ENCODE measurements at regions not wholly inside any gene's neighbourhood (a gene's known extent, or its start where the extent isn't known, plus 50 kb on each side); places are given as distances from the start of the nearest gene placed in this dataset.

DNA sequence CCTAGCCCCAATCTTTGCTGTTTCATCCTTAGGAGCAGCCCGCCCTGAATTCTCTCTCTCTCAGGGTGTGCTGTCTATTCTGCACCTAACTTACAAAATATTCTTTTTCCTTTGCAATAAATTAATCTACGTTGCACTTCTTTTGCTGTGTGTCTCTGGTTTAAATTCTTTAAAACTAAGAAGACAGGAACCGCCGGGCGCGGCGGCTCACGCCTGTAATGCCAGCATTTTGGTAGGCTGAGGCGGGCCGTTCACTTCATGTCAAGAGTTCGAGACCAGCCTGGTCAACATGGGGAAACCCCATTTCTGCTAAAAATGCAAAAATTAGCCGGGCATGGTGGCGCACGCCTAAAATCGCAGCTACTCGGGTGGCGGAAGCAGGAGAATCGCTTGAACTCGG lies 148.5 kb upstream of the PRSS16 start:
- TF ChIP-seq RCOR1 (IDR thresholded peaks at IDR 0.05; ENCODE audit: insufficient replicate concordance, low read length) (no peak), FOS (IDR thresholded peaks at IDR 0.05; ENCODE audit: low read depth, low read length) (no peak), MAZ (IDR thresholded peaks at IDR 0.05; ENCODE audit: borderline replicate concordance, low read depth, low read length) (no peak), POLR2A (IDR thresholded peaks at IDR 0.05; ENCODE audit: low read depth, low read length) (no peak)
- TF ChIP-seq, protein P1, sequence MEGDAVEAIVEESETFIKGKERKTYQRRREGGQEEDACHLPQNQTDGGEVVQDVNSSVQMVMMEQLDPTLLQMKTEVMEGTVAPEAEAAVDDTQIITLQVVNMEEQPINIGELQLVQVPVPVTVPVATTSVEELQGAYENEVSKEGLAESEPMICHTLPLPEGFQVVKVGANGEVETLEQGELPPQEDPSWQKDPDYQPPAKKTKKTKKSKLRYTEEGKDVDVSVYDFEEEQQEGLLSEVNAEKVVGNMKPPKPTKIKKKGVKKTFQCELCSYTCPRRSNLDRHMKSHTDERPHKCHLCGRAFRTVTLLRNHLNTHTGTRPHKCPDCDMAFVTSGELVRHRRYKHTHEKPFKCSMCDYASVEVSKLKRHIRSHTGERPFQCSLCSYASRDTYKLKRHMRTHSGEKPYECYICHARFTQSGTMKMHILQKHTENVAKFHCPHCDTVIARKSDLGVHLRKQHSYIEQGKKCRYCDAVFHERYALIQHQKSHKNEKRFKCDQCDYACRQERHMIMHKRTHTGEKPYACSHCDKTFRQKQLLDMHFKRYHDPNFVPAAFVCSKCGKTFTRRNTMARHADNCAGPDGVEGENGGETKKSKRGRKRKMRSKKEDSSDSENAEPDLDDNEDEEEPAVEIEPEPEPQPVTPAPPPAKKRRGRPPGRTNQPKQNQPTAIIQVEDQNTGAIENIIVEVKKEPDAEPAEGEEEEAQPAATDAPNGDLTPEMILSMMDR (conservative IDR thresholded peaks at IDR 0.05; ENCODE audit: low read depth, low read length), result no peak

Data from IMR-90 (cell line).